Mammary epithelial cell (primary cell): ENCODE measurements at regions not wholly inside any gene's neighbourhood (a gene's known extent, or its start where the extent isn't known, plus 50 kb on each side); places are given as distances from the start of the nearest gene placed in this dataset.

Experiments
- CTCF ChIP-seq, 2 donors: IDR thresholded peaks in 1 of 2; conservative IDR thresholded peaks in 1 of 2; 2 replicates each; pipeline ENCODE4 v1.5.1; 2011 to 2012; ENCODE audit warnings: inconsistent platforms in 2 of 2, low read length in 2 of 2, mild to moderate bottlenecking in 2 of 2, control low read depth in 1 of 2, low read depth in 1 of 2; ENCODE audit not compliant: insufficient read depth in 1 of 2; ENCODE audit errors: extremely low read depth in 1 of 2
- EZH2 ChIP-seq: IDR thresholded peaks from 2 replicates; pipeline ENCODE4 v1.6.1; 2012; ENCODE audit warnings: low read length, inconsistent platforms, borderline replicate concordance

DNA sequence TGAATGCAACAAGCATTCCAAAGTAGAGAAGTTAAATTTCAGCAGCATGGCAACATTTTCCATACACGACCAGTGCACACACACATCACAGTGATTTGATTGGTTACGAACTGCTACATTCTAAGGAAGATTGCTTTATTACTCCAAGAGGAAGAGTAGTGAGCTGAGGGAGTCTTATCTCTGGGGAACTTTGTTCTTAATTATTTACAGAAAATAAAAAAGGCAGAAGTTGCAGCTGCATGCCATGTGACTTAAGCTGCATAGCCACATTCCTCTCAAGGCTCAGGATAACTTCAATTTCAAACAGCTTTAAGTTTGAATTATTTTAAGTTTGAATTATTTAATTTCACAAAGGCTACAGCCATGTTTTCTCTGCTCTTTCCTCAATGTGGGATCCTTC lies 71.6 kb upstream of the HSPB3 start:
- TF ChIP-seq EZH2 (no peak), CTCF (conservative IDR thresholded peaks at IDR 0.05 in 1 of 2, IDR thresholded peaks at IDR 0.05 in 1 of 2; ENCODE audit: extremely low read depth in 1 of 2, insufficient read depth in 1 of 2, low read depth in 1 of 2, low read length in 2 of 2) (no peak)
